ENCODE measurements at regions not wholly inside any gene's neighbourhood (a gene's known extent, or its start where the extent isn't known, plus 50 kb on each side); places are given as distances from the start of the nearest gene placed in this dataset.

- H3K9me3 ChIP-seq = no peaks in the 10 kb centered on the region
- DNase-seq (no peak), ATAC-seq (no peak)
- intact Hi-C loops (cut with DNase I, micrococcal nuclease) = no loop called here
- TF ChIP-seq CTCF (IDR thresholded peaks at IDR 0.05) = no peak
- H3K36me3 ChIP-seq (ENCODE audit: low read depth) = no peaks in the 10 kb centered on the region
- no peak overlapping the region for H3K4me3 ChIP-seq
- no peaks in the 10 kb centered on the region for H3K4me1 ChIP-seq (ENCODE audit: low read depth)
Observed at GRCh38 chr16:87006789-87007745, 310.1 kb downstream of the C16orf95 start.

- Histone ChIP-seq H3K9me3 (no peaks in the 10 kb centered on the region), H3K36me3 (ENCODE audit: low read depth) (no peaks in the 10 kb centered on the region), H3K4me1 (ENCODE audit: low read depth) (no peaks in the 10 kb centered on the region), H3K4me3 (no peak overlapping the region)
- intact Hi-C loops (cut with DNase I, micrococcal nuclease) = no loop called here
- DNase-seq = no peak
- ATAC-seq = no peak
- TF ChIP-seq CTCF (IDR thresholded peaks at IDR 0.05) = no peak
Observed at GRCh38 chr16:87007907-87008306, 309.3 kb downstream of the C16orf95 start.

- Histone ChIP-seq H3K4me3 (no peak overlapping the region), H3K4me1 (ENCODE audit: low read depth) (no peaks in the 10 kb centered on the region), H3K9me3 (no peaks in the 10 kb centered on the region), H3K36me3 (ENCODE audit: low read depth) (no peaks in the 10 kb centered on the region)
- intact Hi-C loops (cut with DNase I, micrococcal nuclease) = no loop called here
- ATAC-seq (no peak), DNase-seq (no peak)
- no peak for TF ChIP-seq CTCF (IDR thresholded peaks at IDR 0.05)
Observed at GRCh38 chr16:87008664-87009063, 308.5 kb downstream of the C16orf95 start.

- no peak for TF ChIP-seq CTCF (IDR thresholded peaks at IDR 0.05)
- intact Hi-C loops (cut with DNase I, micrococcal nuclease) = no loop called here
- ATAC-seq = no peak
Observed at GRCh38 chr16:87012954-87013938, 303.9 kb downstream of the C16orf95 start.

GRCh38 chr16:87014112-87014511 lies 303.1 kb downstream of the C16orf95 start:
- Histone ChIP-seq H3K4me1 (ENCODE audit: low read depth) (no peaks in the 10 kb centered on the region), H3K4me3 (no peak overlapping the region), H3K9me3 (no peaks in the 10 kb centered on the region), H3K36me3 (ENCODE audit: low read depth) (no peaks in the 10 kb centered on the region)
- no peak for TF ChIP-seq CTCF (IDR thresholded peaks at IDR 0.05)
- no peak for DNase-seq
- ATAC-seq = no peak
- intact Hi-C loops (cut with DNase I, micrococcal nuclease) = no loop called here

More at GRCh38 chr16:87012954-87013938, 303.9 kb downstream of the C16orf95 start:
- Histone ChIP-seq H3K4me3 (no peak overlapping the region), H3K9me3 (no peaks in the 10 kb centered on the region), H3K36me3 (ENCODE audit: low read depth) (no peaks in the 10 kb centered on the region), H3K4me1 (ENCODE audit: low read depth) (no peaks in the 10 kb centered on the region)
- DNase-seq = no peak

Data from mucosa of descending colon (tissue), 3 donors.